Astrocyte of the cerebellum (primary cell): ENCODE measurements at regions not wholly inside any gene's neighbourhood (a gene's known extent, or its start where the extent isn't known, plus 50 kb on each side); places are given as distances from the start of the nearest gene placed in this dataset.
"Not testable (repeated sequence)": the region's sequence is repeated elsewhere in the genome, so short reads cannot be mapped to it uniquely, and the experiment has no call there.

Source experiments
- DNase-seq: peaks from one replicate; pipeline ENCODE4 v3.0.0-alpha.2; 2011; ENCODE audit warnings: low read depth
- H3K4me3 ChIP-seq: 2 replicates; pipeline ENCODE4 v1.5.1; 2011; ENCODE audit warnings: mild to moderate bottlenecking, low read depth, low read length, moderate library complexity
- CTCF ChIP-seq: IDR thresholded peaks from 2 replicates; pipeline ENCODE4 v1.5.1; 2012; ENCODE audit warnings: low read length, low read depth, moderate library complexity, mild to moderate bottlenecking; ENCODE audit errors: missing control alignments
- in situ Hi-C: cut with HindIII; loops from 2 replicates; pipeline ENCODE4 v1.10.0; 2017; ENCODE audit warnings: low sequenced_read_pairs

GRCh38 chr20:12133553-12133952 lies 215.9 kb downstream of the BTBD3 start:
- no peak overlapping the region for H3K4me3 ChIP-seq
- TF ChIP-seq CTCF: no peak
- no peak for DNase-seq
- in situ Hi-C loops: no loop called here

DNA sequence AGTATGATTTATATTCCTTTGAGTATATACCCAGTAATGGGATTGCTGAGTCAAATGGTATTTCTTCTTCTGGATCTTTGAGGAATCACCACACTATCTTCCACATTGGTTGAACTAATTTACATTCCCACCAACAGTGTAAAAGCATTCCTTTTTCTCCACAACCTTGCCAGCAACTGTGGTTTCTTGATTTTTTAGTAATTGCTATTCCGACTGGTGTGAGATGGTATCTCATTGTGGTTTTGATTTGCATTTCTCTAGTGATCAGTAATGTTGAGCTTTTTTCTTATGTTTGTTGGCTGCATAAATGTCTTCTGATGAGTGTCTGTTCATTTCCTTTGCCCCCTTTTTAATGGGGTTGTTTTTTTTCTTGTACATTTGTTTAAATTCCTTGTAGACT lies 228.3 kb downstream of the BTBD3 start:
- DNase-seq: peak; percentile 49
- H3K4me3 ChIP-seq, in situ Hi-C loops: not testable (repeated sequence)

- H3K4me3 ChIP-seq: no peak overlapping the region
- peak; percentile 8 for DNase-seq
- no peak for TF ChIP-seq CTCF
- in situ Hi-C loops: no loop called here
Observed at GRCh38 chr20:12152996-12153395, 235.3 kb downstream of the BTBD3 start.

- no peak overlapping the region for H3K4me3 ChIP-seq
- no peak for TF ChIP-seq CTCF
- DNase-seq: peak; percentile 81
- in situ Hi-C loops: no loop called here
Observed at GRCh38 chr20:12153628-12154027, 235.9 kb downstream of the BTBD3 start.

DNA sequence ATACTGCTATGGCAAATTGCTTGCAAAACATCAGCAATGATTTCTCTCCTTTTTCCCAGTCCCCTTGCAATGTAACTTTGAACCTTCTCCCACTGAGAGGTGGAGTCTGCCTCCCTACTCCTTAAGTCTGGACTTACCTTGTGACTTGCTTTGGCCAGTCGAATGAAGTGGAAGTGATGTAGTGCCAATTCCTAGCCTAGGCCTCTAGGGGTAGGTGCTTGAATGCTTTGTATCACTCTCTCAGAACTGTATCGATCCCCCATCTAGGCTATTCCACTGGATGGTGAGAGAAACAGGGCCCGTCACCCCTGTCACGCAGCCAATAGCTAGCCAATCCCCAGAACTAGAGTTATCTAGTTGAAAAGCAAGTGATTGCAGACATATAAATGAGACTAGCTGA lies 238.6 kb downstream of the BTBD3 start:
- in situ Hi-C loops: no loop called here
- H3K4me3 ChIP-seq: no peak overlapping the region
- no peak for TF ChIP-seq CTCF
- DNase-seq: no peak

GRCh38 chr20:12159261-12159660 lies 241.6 kb downstream of the BTBD3 start:
- in situ Hi-C loops: no loop called here
- TF ChIP-seq CTCF: no peak

GRCh38 chr20:12161734-12162133 lies 244.0 kb downstream of the BTBD3 start:
- in situ Hi-C loops: no loop called here
- H3K4me3 ChIP-seq: no peak overlapping the region
- no peak for TF ChIP-seq CTCF
- DNase-seq: no peak

More at GRCh38 chr20:12159261-12159660, 241.6 kb downstream of the BTBD3 start:
- no peak for DNase-seq
- no peak overlapping the region for H3K4me3 ChIP-seq
